ENCODE measurements at regions not wholly inside any gene's neighbourhood (a gene's known extent, or its start where the extent isn't known, plus 50 kb on each side); places are given as distances from the start of the nearest gene placed in this dataset.

DNA sequence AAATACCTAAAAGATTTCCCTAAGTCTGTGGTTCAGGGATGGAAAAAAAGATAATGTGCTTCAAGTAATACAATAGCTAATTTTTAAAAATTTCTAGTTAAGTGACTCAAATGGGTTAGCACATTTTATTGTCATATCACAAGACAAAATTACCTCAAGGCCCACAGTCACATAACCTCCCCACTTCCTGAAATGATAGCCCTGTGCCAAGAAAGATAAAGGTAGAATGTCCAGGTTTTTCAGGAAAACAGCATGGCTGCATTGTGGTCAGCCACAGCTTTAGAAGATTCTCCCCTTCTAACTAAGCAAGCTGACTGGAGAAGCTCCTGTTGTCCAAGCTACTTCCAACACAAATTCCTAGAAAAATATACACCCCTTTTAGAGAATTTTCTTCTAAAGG, 127.1 kb upstream of the SLC35G4 start:
- no peak for TF ChIP-seq POLR2A (IDR thresholded peaks at IDR 0.05)
- TF ChIP-seq, protein P1, sequence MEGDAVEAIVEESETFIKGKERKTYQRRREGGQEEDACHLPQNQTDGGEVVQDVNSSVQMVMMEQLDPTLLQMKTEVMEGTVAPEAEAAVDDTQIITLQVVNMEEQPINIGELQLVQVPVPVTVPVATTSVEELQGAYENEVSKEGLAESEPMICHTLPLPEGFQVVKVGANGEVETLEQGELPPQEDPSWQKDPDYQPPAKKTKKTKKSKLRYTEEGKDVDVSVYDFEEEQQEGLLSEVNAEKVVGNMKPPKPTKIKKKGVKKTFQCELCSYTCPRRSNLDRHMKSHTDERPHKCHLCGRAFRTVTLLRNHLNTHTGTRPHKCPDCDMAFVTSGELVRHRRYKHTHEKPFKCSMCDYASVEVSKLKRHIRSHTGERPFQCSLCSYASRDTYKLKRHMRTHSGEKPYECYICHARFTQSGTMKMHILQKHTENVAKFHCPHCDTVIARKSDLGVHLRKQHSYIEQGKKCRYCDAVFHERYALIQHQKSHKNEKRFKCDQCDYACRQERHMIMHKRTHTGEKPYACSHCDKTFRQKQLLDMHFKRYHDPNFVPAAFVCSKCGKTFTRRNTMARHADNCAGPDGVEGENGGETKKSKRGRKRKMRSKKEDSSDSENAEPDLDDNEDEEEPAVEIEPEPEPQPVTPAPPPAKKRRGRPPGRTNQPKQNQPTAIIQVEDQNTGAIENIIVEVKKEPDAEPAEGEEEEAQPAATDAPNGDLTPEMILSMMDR (IDR thresholded peaks at IDR 0.05), result no peak

Measured in ovary (tissue), 3 donors.